ENCODE measurements at regions not wholly inside any gene's neighbourhood (a gene's known extent, or its start where the extent isn't known, plus 50 kb on each side); places are given as distances from the start of the nearest gene placed in this dataset.
A peak's percentile ranks its signal among the peaks of the same experiment; 100 is the strongest.
"Not testable (repeated sequence)": the region's sequence is repeated elsewhere in the genome, so short reads cannot be mapped to it uniquely, and the experiment has no call there.

- DNase-seq: no peak
Observed at GRCh38 chr5:84453405-84453804, 68.7 kb upstream of the EDIL3 start.

- DNase-seq: peak; percentile 8 to 19
Observed at GRCh38 chr5:84450617-84451414, 66.1 kb upstream of the EDIL3 start.

GRCh38 chr5:84445049-84445685, 60.5 kb upstream of the EDIL3 start:
- DNase-seq: no peak

GRCh38 chr5:84438456-84438855, 53.8 kb upstream of the EDIL3 start:
- no peak for DNase-seq

- no peak for DNase-seq
Observed at GRCh38 chr5:84437673-84438315, 53.1 kb upstream of the EDIL3 start.

GRCh38 chr5:84436866-84437265, 52.2 kb upstream of the EDIL3 start:
- DNase-seq: no peak

- not testable (repeated sequence) for DNase-seq
Observed at GRCh38 chr5:84435861-84436346, 51.2 kb upstream of the EDIL3 start.
